ENCODE measurements at regions not wholly inside any gene's neighbourhood (a gene's known extent, or its start where the extent isn't known, plus 50 kb on each side); places are given as distances from the start of the nearest gene placed in this dataset.
"Not testable (repeated sequence)": the region's sequence is repeated elsewhere in the genome, so short reads cannot be mapped to it uniquely, and the experiment has no call there.

- DNase-seq: no peak
These were observed 426.5 kb downstream of the IRX1 start for GRCh38 chr5:4022056-4022670.

GRCh38 chr5:4023091-4023752, 427.6 kb downstream of the IRX1 start:
- no peak for DNase-seq

DNA sequence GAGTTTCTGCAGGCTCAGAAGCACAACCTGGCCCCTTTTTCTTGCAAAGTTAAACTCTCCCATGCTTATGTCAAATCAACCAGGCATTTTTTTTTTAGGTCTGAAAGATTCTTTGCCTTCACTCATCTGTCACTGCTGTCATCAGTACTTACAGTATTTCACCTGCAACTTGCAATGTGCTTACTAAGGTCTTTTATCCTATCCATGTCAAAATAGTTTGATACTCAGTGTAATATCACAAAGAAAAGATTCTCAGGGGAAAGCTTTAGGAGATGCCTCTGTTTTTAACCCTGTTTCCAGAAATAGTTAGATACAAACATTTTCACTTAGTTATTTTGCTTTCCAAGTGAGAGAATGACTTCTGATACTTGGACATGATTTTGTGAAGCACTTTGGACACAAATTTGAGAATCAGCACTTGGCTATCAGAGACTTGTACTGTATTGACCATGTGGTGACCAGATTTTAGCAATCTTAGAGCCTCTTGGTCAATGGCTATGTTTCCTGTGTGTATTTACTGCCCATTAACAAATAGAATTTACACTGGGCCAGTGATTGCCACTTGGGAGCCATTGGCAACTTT, 428.2 kb downstream of the IRX1 start:
- DNase-seq: no peak

GRCh38 chr5:4027088-4027734, 431.6 kb downstream of the IRX1 start:
- no peak for DNase-seq

DNA sequence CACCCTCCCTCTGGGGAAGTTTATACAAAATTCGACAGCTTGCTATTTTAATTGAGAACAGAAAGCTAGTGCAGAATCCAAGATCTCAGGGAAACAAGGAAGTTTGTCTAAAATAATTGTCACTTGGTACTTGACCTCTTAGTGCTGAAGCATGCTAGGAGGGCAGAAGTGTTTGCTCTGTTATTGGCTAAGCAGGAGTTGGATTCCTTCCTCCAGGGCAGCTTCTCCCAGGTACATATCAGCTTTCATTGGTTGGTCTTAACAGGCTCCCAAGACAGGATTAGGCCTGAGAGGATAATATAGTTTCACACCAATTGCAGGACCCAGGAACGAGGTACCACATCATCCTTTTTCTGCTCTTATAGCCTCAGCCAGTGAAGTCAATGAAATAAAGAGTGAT, 432.8 kb downstream of the IRX1 start:
- DNase-seq: no peak

DNA sequence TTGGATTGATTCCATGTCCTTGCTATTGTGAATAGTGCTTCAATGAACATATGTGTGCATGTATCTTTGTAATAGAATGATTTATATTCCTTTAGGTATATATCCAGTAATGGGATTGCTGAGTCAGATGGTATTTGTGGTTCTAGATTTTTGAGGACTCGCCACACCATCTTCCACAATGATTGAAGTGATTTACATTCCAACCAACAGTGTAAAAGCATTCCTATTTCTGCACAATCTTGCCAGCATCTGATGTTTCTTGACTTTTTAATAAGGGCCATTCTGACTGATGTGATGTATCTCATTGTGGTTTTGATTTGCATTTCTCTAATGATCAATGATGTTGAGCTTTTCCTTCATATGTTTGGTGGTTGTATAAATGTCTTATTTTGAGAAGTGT, 437.9 kb downstream of the IRX1 start:
- DNase-seq: not testable (repeated sequence)

GRCh38 chr5:4036861-4037260, 441.2 kb downstream of the IRX1 start:
- no peak for DNase-seq

DNA sequence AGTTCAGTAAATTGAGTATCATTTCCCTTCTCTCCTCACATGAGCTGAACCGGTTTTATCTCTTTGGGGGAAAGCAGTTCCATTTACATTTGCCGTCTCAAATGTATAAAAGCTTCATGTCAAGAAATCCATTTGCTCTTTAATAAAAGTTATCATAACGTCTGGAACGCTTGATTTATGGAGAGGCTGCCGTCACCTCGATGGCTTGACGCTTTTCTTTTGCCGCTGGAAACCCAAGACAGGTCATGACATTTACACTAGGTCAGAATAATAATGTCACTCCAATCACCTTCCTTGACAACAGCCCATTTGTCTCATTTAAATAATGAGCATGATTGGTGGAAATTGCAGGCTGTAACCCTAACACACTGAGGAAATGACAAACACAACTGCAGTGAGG, 443.4 kb downstream of the IRX1 start:
- no peak for DNase-seq

DNA sequence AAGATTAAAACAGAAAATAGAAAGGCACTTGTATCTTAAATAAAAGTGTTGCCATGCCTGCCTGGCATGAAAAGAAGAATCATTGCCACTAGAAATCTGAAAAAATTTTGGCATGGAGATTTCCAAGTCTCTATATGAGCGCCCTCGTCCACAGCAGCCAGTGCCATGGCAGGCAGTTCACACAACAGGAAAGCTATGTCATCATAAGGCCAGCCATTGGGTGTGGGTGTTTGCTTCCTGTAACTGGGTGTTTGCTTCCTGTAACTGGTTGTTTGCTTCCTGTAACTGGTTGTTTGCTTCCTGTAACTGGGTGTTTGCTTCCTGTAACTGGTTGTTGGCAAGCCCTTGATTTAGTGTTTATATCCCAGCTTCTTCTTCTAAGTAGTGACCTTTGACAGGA, 446.7 kb downstream of the IRX1 start:
- no peak for DNase-seq

DNA sequence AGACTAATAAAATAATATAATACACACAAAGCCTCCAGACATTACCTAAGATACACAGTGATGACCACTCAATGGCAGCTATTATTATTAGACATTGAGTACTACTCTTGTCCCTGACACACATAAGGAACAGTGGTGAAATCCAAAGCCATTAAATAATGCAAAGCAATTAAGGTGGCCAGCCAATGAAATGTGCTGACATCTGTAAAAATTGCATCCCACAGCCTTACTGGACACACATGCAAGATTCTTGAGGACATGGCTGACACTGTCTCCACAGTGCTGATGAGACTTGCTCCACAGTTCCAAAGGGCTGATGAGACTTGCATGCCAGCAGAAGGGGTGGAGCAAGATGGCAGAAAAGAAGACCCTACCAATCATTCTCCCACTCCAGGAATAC, 447.5 kb downstream of the IRX1 start:
- DNase-seq: no peak

DNA sequence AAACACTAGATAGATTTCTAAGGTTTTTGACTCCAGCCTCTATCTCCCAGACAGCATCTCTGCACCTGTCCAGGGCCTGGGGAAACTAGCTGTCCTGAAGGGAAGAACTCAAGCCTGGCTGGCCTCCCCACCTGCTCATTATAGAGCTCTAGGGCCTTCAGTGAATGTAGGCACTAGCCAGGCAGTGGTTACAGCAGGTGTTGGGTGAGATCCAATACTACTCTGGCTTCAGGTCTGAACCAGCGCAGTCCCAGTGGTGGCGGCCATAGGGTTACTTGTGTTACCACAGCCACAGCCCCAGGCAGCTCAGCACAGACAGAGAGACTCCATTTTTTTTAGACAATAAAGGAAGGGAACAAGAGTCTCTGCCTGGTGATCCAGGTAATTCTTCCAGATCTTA, 449.2 kb downstream of the IRX1 start:
- no peak for DNase-seq

DNA sequence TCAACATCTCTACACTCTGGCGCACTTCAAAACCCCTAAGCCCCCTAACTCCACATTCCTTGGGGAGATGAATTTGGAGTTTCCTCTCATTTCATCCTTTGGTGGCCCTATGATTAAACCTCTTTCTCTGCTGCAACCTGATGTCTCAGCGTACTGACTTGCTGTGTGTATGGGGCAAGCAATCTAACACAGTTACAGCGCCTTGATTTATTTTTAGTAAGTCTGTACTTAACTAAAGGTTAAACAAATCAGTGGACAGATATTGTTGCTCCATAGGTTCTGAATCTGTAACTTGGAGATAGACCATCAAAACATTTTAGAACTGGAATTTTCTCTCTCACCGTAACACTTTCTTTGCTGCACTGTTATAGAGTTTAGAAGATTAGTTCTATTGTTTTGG, 452.8 kb downstream of the IRX1 start:
- no peak for DNase-seq

DNA sequence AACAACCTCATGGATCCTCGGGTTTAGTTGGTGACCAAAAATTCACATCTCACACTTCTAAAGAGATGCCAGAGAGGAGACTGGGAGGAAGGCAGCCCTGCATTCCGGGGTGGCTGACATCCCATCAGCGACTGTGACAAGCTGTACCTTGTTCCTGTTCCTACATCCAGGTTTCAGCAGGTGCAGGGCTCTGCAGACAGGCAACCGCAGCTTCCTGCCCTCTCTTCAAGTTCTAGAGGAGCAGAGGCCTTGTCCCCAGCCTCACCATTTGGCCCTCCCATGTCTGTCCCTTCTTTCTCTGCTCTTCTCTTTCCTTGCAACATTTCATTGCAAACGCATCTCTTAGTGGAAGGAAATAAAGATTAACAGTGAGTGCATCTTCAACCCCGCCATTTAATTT, 454.6 kb downstream of the IRX1 start:
- DNase-seq: no peak

- DNase-seq: no peak
These were observed 457.5 kb downstream of the IRX1 start for GRCh38 chr5:4053136-4053535.

DNA sequence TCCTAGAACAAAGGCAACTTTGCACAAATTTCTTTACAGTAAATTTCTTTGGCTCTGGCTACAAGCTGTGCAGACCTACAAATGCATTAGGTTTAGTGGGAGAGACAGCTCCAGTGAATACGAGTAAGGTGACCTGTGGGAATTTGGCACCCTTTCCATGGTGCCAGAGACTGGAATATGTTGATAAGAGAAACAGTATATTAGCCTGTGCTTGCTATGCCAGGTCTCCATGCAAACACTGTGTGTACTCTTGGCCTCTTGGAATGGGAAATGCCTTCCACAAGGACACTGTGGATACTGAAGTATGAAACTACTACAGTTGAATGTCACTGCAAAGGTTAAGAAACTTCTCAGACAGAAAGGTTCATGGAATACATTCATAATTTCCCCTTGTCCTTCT, 458.5 kb downstream of the IRX1 start:
- DNase-seq: no peak

GRCh38 chr5:4058899-4059298, 463.3 kb downstream of the IRX1 start:
- DNase-seq: no peak

DNA sequence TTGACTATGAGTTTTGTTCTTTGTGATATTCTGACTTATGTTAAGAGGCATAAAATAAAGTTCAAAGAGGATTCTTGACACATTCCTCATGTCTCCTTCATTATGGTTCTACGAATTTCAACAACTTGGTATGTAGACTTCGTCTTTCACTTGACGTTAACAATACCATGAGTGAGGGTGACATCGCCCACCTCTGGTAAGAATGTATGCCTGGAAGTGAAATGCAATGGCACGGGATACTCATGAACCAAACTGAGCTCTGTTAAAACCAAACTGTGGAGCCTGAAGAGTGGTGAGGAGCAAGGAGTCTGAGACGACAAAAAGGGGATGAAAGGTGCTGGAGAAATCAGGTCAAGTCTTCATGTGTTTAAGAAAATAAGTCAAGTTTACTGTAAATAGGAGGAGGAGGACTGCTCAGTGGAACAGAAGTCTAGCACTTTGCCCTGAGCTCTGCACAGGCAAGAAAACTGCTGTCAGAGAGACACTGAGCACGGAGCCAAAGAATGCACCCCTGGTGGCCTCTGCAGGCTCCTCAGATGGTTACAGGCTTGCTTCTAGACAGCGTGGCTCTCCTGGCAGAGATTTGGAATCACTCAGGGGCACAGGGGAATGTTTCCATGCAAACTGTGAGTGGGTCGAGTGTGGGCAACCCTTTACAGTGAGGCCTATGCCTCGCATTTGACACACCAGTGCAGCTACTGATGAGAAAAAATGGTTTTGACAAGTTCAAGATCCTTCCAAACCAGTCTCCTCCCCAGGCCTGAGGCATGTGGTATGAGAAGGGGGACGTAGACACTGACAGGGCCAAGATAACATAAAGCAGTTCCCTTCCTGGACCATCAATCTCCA, 470.1 kb downstream of the IRX1 start:
- DNase-seq: no peak

- no peak for DNase-seq
These were observed 472.5 kb downstream of the IRX1 start for GRCh38 chr5:4068171-4068570.

GRCh38 chr5:4078544-4078943, 482.9 kb downstream of the IRX1 start:
- DNase-seq: no peak

GRCh38 chr5:4079831-4080230, 484.2 kb downstream of the IRX1 start:
- DNase-seq: no peak

GRCh38 chr5:4080370-4080769, 484.7 kb downstream of the IRX1 start:
- no peak for DNase-seq

DNA sequence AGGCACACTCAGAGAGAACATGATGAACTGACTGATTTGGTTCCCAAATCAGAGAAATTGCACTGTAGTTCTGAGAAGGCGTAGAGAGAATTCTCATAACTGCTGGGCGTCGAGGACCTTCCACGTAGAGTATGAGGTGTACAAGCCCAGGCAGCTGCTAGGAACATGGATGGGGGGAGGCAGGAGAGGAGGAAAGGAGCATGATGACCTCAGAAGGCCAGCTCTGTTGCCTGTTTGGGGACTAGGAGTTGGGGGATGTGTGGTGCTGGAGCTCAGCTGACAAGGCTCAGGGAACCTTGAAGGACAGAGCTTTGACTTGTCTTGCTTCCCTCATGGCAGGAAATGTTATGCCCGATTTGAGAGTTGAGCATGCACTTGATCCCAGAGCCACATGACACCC, 485.4 kb downstream of the IRX1 start:
- no peak for DNase-seq

DNA sequence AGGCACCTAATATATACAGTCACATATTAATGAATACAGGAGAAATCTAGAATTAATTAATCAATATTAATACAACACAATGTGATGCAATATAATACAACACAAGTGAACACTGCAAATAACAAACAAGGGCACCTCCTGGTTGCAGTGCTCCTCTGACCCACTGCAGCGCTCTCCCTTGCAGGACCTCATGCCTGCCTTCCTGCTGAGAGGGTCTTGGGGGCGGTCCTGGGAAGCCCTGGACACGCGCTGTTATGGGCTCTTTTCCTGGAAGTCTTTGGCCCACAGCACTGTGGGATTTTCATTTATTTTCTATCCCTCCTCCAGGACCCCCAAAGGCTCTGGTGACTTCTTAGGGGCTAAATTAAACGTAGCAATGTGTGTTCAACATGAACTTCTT, 485.8 kb downstream of the IRX1 start:
- no peak for DNase-seq

Measured in NCI-H146 (cell line).